ENCODE measurements at regions not wholly inside any gene's neighbourhood (a gene's known extent, or its start where the extent isn't known, plus 50 kb on each side); places are given as distances from the start of the nearest gene placed in this dataset.

DNA sequence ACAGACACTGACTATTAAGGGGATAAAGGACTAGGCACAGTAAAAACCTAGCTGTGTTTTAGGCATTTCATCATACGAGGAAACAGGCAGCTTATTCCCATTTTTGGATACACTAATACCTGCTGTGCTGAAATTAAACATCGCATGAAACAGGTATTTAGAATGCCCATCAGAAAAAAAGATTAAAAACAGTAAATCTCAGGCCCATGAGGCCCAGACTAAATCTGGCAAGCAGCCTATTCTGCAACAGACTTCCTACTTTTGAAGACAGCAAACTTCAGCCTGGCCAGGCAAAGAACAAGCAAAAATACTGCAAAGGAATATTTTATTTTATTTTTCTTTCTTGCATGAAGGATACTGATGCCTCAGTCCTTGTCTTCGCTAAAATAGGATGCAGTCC, 240.2 kb downstream of the LMO4 start:
- no peak for DNase-seq

DNA sequence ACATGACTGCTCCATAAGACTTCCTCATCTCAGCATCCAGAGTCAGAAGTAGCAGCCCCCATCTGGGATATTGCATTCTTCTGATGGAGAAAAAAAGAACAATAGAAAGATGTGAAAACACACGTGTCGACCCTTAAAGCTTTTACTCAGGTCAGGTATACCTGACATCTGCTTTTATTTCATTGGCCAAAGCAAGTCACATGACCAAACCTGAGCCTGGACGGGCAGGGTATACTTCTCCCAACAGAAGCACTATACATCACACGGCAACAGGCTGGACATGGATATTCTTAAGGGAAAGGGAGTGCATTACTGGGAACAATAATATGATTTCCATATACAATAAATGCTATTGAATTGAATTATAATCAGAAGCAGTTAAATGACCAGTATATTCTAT, 243.3 kb downstream of the LMO4 start:
- no peak for DNase-seq

DNA sequence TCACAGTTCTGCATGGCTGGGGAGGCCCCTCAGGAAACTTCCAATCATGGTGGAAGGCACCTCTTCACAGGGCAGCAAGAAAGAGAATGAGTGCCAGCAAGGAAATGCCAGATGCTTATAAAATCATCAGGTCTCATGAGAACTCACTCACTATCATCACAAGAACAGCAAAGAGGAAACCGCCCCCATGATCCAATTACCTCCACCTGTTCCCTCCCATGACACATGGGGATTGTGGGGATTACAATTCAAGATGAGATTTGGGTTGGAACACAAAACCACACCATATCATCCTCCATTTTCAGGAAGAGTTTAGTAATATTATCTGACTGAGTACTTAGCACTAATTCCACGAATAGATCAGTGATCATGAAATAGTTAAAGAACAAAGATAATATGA, 244.2 kb downstream of the LMO4 start:
- DNase-seq: no peak

DNA sequence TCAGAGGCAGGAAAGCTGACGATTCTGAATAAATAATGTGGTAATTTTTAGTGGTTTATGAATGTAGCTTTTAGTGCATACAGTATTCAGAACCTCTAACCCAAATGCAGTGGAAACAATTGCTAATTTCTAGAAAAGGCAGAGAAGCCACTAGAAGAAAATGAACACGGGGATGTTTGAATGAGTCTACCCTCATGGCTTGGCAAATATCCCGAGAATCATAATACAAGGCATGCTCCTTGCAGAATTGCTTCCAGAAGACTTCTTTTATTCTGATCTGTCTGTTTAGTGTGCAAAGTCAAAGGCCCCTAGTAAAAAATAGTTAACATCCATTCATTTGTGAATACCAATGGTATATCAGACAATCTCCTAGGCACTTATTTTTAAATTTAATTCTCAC, 246.8 kb downstream of the LMO4 start:
- no peak for DNase-seq

DNA sequence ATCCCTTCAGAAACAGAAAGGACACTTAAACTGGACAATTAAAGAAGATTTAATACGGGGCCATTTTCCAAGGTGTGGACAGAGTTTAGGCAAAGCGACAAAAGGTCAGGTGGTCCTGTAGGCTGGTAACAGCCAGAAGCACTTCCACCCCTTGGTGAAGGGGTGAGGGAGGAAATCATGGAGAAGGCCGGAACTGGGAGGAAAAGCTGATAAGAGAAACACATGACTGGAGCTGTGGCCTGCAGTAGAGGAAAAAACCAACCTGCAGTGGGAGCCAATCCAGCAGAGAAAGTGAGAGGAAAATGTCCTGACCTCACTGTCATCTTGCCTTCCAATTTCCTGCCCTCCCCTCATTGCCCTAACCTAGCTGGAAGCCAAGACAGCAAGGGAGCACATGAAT, 249.8 kb downstream of the LMO4 start:
- DNase-seq: no peak

DNA sequence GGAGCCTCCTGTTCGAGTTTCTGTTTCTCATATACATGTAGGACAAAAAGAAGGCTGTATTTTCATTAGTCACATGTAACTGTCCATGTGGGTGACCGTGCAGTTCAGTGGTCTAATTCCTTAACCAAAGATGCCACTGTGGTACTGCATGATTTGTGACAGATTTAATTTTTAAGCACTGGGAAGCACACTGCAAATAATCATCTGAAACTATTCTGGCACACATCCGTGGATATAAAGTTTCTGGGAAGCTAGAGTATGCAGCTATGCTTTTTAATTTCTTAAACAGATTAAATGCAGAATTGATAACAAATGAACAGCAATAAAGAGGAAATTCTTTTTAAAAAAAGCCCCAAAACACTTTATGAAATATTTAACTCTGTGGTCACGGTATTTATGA, 254.8 kb downstream of the LMO4 start:
- DNase-seq: no peak

DNA sequence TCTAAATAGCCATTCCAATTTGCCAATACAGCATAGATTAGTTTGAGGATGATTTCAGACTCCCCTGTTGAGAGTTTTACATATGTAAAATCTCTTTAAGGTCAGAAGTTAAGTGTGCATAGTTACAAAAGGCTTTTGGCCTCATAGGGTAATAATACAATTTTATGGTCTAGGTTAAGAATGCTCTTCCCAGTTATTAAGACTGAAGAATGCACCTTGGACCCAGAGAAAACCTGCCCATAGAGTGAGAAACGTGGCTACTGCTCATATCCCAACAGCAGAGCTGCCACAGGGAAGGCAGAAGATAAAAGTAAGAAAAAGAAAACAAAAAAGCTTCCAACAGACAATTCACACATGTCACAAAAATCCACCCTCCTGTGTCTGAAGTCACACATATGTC, 255.9 kb downstream of the LMO4 start:
- DNase-seq: no peak

DNA sequence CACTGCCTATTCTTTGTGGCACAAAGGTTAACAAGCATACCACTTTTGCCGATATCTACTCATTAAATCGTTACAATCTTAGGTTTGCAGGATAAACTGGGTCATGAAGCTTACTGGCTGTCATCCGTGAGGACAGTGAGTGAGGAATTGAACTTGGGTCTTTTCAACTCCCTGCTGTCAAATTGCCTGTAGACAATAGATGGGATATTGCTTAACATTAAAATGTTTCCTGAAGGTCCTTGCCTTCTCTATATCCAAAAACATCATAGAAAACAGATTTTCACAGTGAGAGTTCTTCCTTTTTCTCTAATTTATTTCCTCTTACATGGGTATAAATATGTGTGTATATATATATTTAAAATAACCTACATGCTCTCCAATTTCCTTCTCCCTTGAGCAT, 257.8 kb downstream of the LMO4 start:
- DNase-seq: no peak

DNA sequence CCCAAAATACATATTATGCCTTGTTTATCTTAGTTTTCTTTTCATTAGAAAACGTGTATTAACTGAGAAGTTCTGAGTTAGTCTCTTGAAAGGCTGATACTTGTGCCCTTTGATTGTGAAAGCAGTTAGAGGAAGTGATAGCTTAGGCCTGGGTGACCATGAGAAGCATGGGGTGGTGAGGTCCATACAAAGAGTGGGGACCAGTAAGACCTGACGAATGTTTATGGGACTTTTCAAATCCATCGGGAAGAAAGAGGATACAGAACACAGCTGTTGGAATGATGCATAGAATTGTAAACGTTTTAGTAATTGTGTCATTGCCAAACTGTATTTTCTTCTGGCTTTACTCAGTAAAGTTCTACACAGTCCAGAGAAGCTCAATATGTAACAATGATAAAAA, 259.8 kb downstream of the LMO4 start:
- DNase-seq: no peak

DNA sequence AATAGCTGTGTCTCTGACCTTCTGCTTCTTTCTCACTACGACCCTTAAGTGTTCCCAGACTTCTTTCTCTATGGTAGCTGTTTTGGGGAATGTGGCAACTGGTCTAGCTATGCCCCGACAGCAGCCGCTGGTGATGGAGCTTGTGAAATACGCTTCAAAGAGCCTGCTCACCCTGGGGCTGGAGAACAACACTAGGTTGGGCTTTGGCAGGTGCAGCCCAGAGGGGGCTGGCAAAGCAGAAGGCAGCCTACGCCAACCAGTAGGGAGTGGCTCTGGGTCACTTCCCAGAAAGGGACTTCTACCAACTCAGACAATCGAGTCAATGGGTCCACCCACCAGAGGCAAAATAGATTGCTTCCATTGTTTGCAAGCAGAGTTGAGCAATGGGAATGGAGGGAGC, 262.8 kb downstream of the LMO4 start:
- DNase-seq: no peak

DNA sequence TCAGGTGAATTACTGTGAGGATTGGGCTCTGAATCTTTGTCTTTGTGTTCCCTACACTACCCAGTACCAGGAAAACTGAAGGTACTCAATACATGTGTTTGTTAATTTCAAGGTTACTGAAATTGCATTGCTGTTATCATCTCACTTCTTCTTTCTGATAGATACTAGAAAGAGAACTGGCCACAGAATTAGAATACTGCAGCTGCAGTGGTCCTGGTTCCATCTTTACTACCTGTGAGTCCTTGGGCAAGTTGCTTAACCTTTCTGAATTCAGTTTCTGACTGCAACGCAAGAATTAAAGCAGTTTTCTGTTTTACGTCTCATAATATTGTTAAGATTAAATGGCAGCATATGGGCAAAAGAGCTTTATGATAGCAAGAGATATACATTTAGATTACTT, 263.5 kb downstream of the LMO4 start:
- DNase-seq: no peak

DNA sequence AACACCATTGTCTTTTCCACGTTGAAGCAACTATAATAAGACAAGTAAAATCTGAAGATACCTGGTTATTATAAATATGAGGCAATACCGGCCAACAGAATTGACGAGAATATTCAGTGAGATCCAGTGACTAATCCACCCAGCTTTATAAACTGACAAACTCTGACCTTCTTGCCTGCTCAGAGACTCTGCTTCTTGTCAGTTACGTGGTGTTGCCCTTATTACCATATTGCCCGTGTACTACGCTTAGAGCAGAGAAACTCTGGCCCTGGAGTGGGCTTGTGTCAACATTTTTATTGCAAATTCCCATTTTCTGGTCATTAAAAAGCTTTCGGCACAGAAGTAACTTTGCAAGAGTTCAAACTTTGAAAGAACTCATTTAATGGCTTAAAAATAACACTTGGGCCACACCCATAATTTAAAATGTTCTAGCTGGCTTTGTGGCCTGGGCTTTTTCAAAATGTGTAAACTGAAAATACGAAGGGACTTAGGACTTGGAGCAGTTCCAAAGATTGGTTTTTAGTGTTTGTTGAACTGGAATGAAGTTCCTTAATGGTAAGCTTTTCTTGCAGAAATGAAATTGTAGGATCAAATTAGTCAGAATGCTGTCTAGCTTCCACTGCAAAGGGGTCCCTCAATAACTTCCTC, 266.2 kb downstream of the LMO4 start:
- DNase-seq: no peak

DNA sequence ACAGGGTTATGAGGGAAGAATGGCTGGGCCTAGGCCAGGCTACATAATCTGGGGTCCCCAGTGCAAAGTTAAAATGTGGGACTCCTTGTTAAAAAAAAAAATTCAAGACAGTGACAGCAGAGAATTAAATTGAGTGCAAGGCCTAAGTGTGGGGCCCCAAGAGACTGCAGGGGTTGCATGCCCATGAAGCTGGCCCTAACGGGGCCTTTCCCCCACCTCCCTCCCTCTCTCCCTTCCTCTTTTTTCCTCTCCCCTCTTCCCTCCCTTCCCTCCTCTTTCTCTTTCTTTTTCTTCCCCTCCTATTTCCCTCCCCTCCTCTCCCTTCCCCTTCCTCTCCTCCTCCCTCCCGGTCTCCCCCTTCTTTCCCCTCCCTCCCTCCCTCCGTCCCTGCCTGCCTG, 266.7 kb downstream of the LMO4 start:
- DNase-seq: no peak

DNA sequence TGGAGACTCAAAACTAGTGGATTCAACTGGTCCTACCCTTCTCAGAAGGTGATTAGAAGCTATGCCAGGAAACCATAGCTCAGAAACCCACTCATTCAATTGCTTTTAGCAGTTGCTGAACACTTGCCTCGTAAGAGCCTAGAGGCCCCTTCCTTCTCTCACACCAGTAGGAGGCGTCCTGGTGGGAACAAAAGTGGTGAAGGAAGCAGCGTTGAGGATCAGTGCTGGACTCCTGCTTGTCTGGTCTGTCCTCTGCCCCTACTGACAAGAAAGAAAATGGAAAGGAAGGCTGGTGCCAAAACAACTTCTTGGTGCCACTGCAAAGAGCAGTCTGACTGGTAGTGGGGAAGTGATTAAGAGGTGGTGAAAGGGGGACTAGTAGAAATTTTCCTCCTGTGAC, 269.7 kb downstream of the LMO4 start:
- no peak for DNase-seq

DNA sequence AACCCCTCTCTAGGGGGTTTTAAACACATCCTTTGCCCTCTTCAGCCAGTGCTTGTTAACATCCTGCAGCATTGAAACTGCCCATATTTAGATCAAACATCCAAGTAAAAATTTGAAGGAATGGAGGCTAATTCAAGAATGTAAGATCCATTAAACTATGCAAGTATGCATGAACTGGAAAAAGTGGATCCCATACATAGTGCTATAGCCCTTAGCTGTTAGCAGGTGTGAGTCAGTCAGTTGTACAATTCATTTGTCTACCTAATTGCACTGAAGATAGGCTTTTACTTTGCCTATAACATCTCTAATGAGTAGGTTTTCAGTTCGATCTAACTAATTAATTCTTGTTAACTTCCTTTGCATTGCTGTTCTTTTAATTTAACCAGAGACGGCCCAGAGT, 270.9 kb downstream of the LMO4 start:
- DNase-seq: no peak

DNA sequence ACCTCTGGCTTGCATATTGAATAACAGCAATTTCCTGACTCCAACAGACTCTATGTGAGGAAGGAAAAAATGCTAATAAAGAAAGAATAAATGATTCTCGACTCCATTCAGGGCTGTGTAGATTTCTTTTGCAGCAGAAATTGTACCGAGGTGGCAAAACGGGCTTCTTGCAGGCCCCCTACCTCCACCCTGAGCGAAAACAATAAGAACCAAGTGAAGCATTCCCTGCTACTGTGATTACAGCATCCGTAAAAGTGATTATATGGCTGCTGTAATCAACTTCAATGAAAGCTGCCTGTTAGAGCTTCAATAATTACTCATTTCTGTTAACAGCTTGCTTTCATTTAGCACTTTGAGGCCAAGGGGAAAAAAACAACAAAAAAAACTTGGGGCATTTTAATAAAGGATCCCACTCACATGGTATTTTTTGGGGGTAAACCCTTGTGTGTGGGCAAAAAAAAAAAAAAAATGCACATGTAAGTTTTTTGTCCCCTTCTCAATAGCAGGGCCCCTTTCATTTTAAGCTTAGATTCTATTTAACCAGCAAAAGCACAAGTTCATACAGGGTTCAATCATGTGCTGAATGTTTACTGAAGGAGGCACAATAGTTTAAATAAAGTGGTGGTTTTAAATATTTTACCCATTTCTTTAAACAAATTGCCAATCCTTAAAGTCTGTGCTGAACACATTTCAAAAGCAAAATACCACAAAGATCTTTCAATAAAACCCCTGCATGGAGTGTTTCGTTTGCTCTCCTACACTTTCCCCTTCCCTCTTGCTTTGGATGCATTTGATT, 271.6 kb downstream of the LMO4 start:
- DNase-seq: no peak

DNA sequence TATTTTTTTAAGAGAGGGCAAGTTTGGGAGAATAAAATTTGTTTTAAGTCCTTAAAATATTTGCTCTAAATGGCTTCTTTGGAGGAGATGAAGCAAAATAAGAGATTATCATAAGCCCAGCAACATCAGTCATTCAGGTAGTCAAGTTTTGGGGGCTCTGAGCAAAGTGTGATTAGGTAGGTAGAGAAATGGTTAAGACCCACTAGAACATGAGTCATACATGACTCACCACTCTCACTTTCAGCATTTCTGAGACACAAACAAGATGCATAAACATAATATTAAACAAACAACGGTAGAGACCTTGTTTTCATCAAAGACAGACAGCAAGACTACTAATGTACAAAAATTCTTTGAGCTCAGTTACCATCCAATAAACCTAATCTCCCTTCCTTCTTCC, 272.2 kb downstream of the LMO4 start:
- no peak for DNase-seq

DNA sequence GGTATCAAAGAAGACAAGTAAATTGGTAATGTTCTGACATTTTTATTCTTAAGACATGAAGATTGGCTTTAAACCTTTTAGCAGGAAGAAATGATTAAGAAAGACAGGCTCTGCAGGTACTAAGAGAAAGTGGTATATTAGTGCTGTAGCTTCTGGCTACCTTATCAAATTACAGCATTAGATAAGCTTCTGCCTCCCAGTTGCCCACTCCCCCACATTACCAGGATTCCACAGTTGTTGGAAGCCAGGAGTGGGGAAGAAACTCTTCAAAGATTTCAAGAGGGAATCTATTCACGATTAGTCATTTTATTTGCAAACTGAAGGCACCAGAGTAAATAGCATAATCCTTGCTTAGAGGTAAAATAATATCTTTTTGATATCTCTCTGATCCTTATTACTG, 274.9 kb downstream of the LMO4 start:
- DNase-seq: no peak

DNA sequence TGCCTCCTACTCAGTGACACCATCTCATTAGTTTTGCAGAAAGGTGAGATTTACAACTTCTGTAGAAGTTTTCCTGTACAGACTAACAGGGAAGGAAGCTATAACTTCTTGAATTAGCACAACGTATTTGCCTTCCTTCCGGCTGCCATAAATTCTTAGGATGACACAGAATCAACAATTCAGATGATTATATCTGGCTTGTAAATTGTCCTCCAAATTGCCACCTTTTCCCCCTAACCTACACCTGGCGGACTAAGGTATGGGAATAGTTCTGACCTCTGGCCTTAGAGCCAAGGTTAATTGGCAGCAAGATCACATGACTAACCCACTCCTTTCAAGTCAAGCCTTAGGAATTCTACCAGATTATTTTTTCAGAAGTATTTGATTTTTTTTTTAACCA, 284.3 kb downstream of the LMO4 start:
- DNase-seq: no peak

DNA sequence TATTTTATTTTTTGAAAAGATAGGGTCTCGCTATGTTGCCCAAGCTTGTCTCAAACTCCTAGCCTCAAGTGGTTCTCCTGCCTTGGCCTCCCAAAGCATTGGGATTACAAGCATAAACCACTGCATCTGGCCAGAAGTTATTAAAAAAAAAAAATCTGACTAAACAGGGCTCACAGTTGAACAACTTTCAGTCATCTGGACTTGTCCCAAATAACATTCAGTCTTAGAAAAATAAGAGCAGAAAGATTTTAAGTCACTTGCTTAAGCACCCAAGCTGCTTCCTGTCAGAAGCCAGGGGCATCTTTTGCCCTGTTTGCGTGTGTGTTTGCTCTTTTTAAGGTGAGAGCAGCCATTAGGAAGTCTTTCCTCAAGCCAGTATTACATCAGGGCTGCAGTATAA, 286.8 kb downstream of the LMO4 start:
- DNase-seq: no peak

DNA sequence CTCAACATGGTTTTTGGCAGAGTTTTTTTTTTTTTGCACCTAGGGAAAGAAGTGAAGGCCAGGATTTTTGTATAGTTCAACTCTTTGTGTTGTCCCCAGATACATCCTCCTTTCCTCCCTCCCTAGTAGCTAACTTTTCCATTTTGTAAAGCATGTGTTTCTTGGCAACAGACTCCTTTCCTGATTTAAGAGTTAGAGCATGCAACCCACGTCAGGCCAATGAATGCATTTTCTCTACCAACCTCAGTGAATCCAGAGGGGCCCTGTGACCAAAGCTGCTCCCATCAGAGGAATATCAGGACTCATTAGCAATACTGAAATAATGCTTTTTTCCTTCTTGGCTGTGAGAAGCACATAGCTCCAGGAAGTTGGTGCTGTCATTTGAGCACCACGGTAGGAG, 287.2 kb downstream of the LMO4 start:
- DNase-seq: no peak

DNA sequence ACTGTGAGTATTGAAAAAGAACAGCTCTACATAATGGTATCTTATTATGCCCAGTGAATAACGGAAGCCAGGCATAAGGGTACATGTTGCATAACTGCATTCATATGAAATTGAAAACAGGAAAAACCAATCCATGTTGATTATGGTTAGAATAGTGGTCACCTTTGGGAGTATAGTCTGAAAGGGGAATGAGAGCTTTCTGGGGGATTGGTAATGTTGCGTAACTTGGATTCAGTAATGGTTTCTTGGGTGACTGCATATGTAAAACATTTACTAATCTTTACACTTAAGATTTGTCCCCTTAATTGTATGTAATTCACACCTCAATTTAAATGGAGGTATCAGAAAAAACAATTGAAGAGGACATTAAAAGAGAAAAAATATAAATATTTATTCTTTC, 292.1 kb downstream of the LMO4 start:
- DNase-seq: no peak

DNA sequence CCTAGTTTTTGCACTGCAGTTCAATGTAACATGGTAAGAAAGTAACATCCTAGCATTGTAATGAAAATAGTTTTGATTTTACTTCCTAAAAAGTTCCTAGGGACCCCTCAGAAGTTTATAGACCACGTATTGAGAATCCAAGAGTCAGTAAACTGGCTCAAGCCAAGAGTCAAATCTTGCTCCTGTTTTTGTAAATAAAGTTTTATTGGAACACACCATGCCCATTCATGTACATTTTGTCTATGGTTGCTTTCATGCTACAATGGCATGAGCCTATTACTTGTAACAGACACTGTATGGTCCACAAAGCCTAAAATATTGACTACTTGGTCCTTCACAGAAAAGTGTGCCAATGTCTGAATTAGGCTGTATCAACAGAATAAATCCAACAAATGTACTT, 301.0 kb downstream of the LMO4 start:
- no peak for DNase-seq

DNA sequence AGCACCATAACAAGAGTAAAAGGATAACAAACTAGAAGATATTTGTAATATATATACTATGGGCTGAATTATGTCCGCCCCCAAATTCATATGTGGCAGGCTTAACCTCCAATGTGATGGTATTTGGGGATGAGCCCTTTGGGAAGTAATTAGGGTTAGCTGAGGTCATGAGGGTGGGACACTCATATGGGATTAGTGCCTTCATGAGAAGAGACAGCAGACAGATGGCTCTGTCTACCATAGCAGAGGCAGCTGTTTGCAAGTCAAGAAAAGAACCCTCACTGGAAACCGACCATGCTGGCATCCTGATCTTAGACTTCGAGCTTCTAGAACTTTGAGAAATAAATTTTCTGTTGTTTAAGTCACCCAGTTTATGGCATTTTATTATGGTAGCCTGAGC, 303.6 kb downstream of the LMO4 start:
- no peak for DNase-seq

All from AML-193 (cell line).